H1 (cell line): ENCODE measurements at regions not wholly inside any gene's neighbourhood (a gene's known extent, or its start where the extent isn't known, plus 50 kb on each side); places are given as distances from the start of the nearest gene placed in this dataset.

Experiments
- CTCF ChIA-PET: fragments of 300-600 bp; sonication (Branson Sonifier 250); formaldehyde crosslinking; loops from one replicate; lab custom pipeline; 2021; ENCODE audit not compliant: partially characterized antibody; lab: Charles Lee
- POLR2A ChIA-PET: fragments of 300-600 bp; sonication (Branson Sonifier 250); formaldehyde crosslinking; loops from one replicate; lab custom pipeline; 2021; ENCODE audit warnings: inconsistent platforms; ENCODE audit not compliant: partially characterized antibody; lab: Charles Lee
- DNase-seq, 2 experiments: peaks; one replicate each; pipeline versions ENCODE4 v3.0.0 to v3.0.0-alpha.2; 2010 to 2022; ENCODE audit warnings: low spot score in 2 of 2, low read depth in 1 of 2, mixed read lengths in 1 of 2
- FAIRE-seq: peaks from 2 replicates; lab custom pipeline; 2011; peaks lifted over from hg19 to GRCh38; lab: Jason Lieb, UNC
- H2AFZ ChIP-seq: 2 replicates; pipeline ENCODE4 v1.8.1; 2012; ENCODE audit warnings: low read length, inconsistent platforms
- H2AK5ac ChIP-seq: 2 replicates; pipeline ENCODE4 v1.6.1; 2013; ENCODE audit warnings: low read depth, low read length
- H2BK120ac ChIP-seq: replicated peaks from 2 replicates; pipeline ENCODE3; 2013; ENCODE audit warnings: low read depth, low read length, inconsistent platforms
- H2BK12ac ChIP-seq: 2 replicates; pipeline ENCODE4 v1.6.1; 2013; ENCODE audit warnings: low read depth, low read length
- H2BK15ac ChIP-seq: 2 replicates; pipeline ENCODE4 v1.6.1; 2013; ENCODE audit warnings: low read length
- H2BK20ac ChIP-seq: 2 replicates; pipeline ENCODE4 v1.6.1; 2013; ENCODE audit warnings: low read length
- H2BK5ac ChIP-seq: 2 replicates; pipeline ENCODE4 v1.6.1; 2013; ENCODE audit warnings: low read depth, low read length
- H3K14ac ChIP-seq: 2 replicates; pipeline ENCODE4 v1.6.1; 2013; ENCODE audit warnings: inconsistent platforms; ENCODE audit not compliant: insufficient read length
- H3K18ac ChIP-seq: 2 replicates; pipeline ENCODE4 v1.6.1; 2013; ENCODE audit warnings: low read length; ENCODE audit errors: extremely low read depth
- H3K23ac ChIP-seq: 2 replicates; pipeline ENCODE4 v1.6.1; 2013; ENCODE audit warnings: inconsistent platforms; ENCODE audit not compliant: insufficient read length
- H3K23me2 ChIP-seq: 2 replicates; pipeline ENCODE4 v1.6.1; 2013; ENCODE audit warnings: low read depth, low read length
- H3K27ac ChIP-seq: 2 replicates; pipeline ENCODE4 v1.6.1; 2011; ENCODE audit warnings: low read depth, low read length, inconsistent platforms
- H3K27me3 ChIP-seq, 4 experiments: replicated peaks in 1 of 4; 1 replicate in 1 of 4; 2 replicates in 3 of 4; pipeline versions ENCODE4 v1.6.1 to v1.8.1; 2011 to 2013; ENCODE audit warnings: low read length in 3 of 4, mild to moderate bottlenecking in 3 of 4, inconsistent platforms in 2 of 4, mixed read lengths in 2 of 4, moderate library complexity in 1 of 4; ENCODE audit not compliant: control insufficient read depth in 3 of 4, insufficient read depth in 3 of 4; ENCODE audit errors: extremely low read depth in 1 of 4
- H3K36me3 ChIP-seq, 4 experiments: 2 replicates each; pipeline versions ENCODE4 v1.6.1 to v1.8.1; 2011 to 2013; ENCODE audit warnings: mild to moderate bottlenecking in 4 of 4, low read length in 3 of 4, moderate library complexity in 2 of 4, control low read depth in 1 of 4, inconsistent platforms in 1 of 4; ENCODE audit not compliant: insufficient read depth in 4 of 4, control insufficient read depth in 2 of 4
- H3K4ac ChIP-seq: replicated peaks from 2 replicates; pipeline ENCODE3; 2013; ENCODE audit warnings: low read length, low read depth, mixed read lengths, inconsistent platforms; ENCODE audit not compliant: insufficient read length
- H3K4me1 ChIP-seq, 4 experiments: replicated peaks in 1 of 4; 1 replicate in 1 of 4; 2 replicates in 3 of 4; pipeline versions ENCODE4 v1.6.1 to v1.8.1; 2011 to 2013; ENCODE audit warnings: low read length in 3 of 4, inconsistent platforms in 2 of 4, mixed read lengths in 1 of 4; ENCODE audit not compliant: insufficient read depth in 4 of 4, control insufficient read depth in 3 of 4
- H3K4me2 ChIP-seq, 2 experiments: 2 replicates each; pipeline versions ENCODE4 v1.6.1 to v1.8.1; 2011 to 2013; ENCODE audit warnings: low read depth in 2 of 2, low read length in 2 of 2, control low read depth in 1 of 2, inconsistent platforms in 1 of 2, mild to moderate bottlenecking in 1 of 2; ENCODE audit not compliant: insufficient read depth in 1 of 2
- H3K4me3 ChIP-seq, 4 experiments: fragments of 200-600, 300-600 bp in 1 of 4; sonication (generic), shearing (Covaris generic), sonication (Bioruptor Twin) in 1 of 4; 2 replicates each; pipeline versions ENCODE4 v1.5.1 to v1.8.1; 2011 to 2016; ENCODE audit warnings: low read length in 4 of 4, low read depth in 3 of 4, control low read depth in 2 of 4, inconsistent platforms in 2 of 4, mild to moderate bottlenecking in 2 of 4, mixed read lengths in 1 of 4, moderate library complexity in 1 of 4; ENCODE audit not compliant: insufficient read depth in 2 of 4; ENCODE audit errors: extremely low read depth in 1 of 4
- H3K56ac ChIP-seq: replicated peaks from 2 replicates; pipeline ENCODE3; 2013; ENCODE audit warnings: low read depth, mild to moderate bottlenecking, mixed read lengths, low read length, inconsistent platforms; ENCODE audit not compliant: insufficient read length
- H3K79me1 ChIP-seq: 2 replicates; pipeline ENCODE4 v1.6.1; 2013; ENCODE audit warnings: low read depth, low read length, control low read depth
- H3K79me2 ChIP-seq, 2 experiments: 2 replicates each; pipeline versions ENCODE4 v1.6.1 to v1.8.1; 2012 to 2013; ENCODE audit warnings: low read length in 2 of 2, mild to moderate bottlenecking in 2 of 2, inconsistent platforms in 1 of 2; ENCODE audit not compliant: insufficient read depth in 2 of 2, control insufficient read depth in 1 of 2
- H3K9ac ChIP-seq, 4 experiments: replicated peaks in 1 of 4; 1 replicate in 1 of 4; 2 replicates in 3 of 4; pipeline versions ENCODE4 v1.6.1 to v1.8.1; 2011 to 2013; ENCODE audit warnings: low read depth in 3 of 4, low read length in 3 of 4, control low read depth in 2 of 4, mild to moderate bottlenecking in 2 of 4, moderate library complexity in 2 of 4, inconsistent platforms in 1 of 4; ENCODE audit errors: extremely low read depth in 1 of 4
- H3K9me3 ChIP-seq, 2 experiments: 2 replicates each; pipeline versions ENCODE4 v1.6.1 to v1.8.1; 2012 to 2013; ENCODE audit warnings: mild to moderate bottlenecking in 2 of 2, moderate library complexity in 2 of 2, control low read depth in 1 of 2, inconsistent platforms in 1 of 2, low read depth in 1 of 2, low read length in 1 of 2, mixed read lengths in 1 of 2; ENCODE audit not compliant: insufficient read depth in 2 of 2
- H4K20me1 ChIP-seq, 2 experiments: replicated peaks in 1 of 2; 2 replicates each; pipeline versions ENCODE3 to v1.8.1; 2011 to 2013; ENCODE audit warnings: inconsistent platforms in 2 of 2, low read length in 2 of 2, mild to moderate bottlenecking in 1 of 2; ENCODE audit not compliant: insufficient read depth in 2 of 2, control insufficient read depth in 1 of 2
- H4K5ac ChIP-seq: 2 replicates; pipeline ENCODE4 v1.6.1; 2013; ENCODE audit warnings: low read length, low read depth, mixed read lengths, inconsistent platforms; ENCODE audit not compliant: insufficient read length
- H4K8ac ChIP-seq: 2 replicates; pipeline ENCODE4 v1.8.0; 2013; ENCODE audit warnings: mild to moderate bottlenecking, moderate library complexity, low read length, inconsistent platforms; ENCODE audit not compliant: insufficient read depth; ENCODE audit errors: extremely low read depth
- H4K91ac ChIP-seq: replicated peaks from 2 replicates; pipeline ENCODE3; 2013; ENCODE audit warnings: low read length, mixed read lengths, inconsistent platforms; ENCODE audit not compliant: insufficient read length
- NANOG ChIP-seq: IDR thresholded peaks from 2 replicates; pipeline ENCODE4 v1.6.1; 2011; ENCODE audit warnings: low read length, low read depth, mild to moderate bottlenecking, inconsistent platforms; ENCODE audit not compliant: insufficient read depth, poor library complexity, severe bottlenecking
- POLR2AphosphoS5 ChIP-seq: IDR thresholded peaks from 2 replicates; pipeline ENCODE4 v1.6.1; 2011; ENCODE audit warnings: low read depth, low read length
- SP4 ChIP-seq: IDR thresholded peaks from 2 replicates; pipeline ENCODE4 v1.6.1; 2012; ENCODE audit warnings: low read length, inconsistent platforms
- WGBS, 2 experiments: shearing (Covaris generic) in 1 of 2; methylation state at CpG; one replicate each; pipeline versions ENCODE4 v1.1.6 to v1.1.7; 2013 to 2015; ENCODE audit warnings: low lambda C conversion rate in 2 of 2, mixed read lengths in 2 of 2, inconsistent platforms in 1 of 2, low coverage in 1 of 2, missing lambda C conversion rate in 1 of 2; ENCODE audit not compliant: insufficient replicate concordance in 2 of 2, insufficient coverage in 1 of 2, insufficient read length in 1 of 2; ENCODE audit errors: extremely low coverage in 1 of 2, missing lambda C conversion rate in 1 of 2; 5-methylcytosine and 5-hydroxymethylcytosine counted together

DNA sequence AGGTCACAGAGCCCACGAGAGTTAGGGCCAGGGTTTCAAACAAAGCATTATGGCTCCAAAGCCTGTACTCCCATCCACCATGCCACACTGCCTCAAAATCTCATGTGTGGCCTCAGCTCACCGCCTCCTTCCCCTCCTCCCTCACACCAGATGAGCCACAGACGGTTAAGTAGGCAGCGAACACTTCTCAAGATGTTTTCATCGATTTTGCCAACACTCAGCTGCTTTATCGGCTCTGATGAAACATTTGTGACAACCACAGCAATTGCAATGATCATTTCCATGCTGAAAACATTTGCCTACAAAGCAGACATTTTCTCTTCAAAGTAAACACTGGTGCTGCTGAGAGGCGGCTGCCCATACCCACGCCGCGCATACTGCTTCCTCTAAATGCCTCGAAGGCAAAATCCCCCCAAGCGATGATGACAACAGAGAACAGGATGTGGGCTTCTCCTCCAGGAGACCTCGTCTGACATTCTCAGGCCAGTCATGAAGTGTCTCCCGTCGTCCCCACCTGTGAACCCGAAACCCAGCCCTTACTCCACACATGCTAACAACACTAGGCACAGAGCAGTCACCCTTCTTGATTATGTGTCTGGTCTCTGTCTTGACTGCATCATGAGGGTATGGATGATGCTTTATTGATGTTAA is 599.2 kb downstream of the SOX6 start:
- 87% methylated on average over 16 of the region's 16 CpGs; no CpG with 5 or more reads in 1 of the 2 experiments for WGBS, 2 experiments
- TF ChIP-seq POLR2AphosphoS5 (no peak), NANOG (no peak), SP4 (no peak)

More for the DNA sequence above, 599.2 kb downstream of the SOX6 start:
- Histone ChIP-seq H3K56ac (no peak overlapping the region), H4K5ac (no peak overlapping the region), H3K23me2 (no peaks in the 10 kb centered on the region), H3K4me2 (no peak overlapping the region), H2BK15ac (no peak overlapping the region), H3K4ac (no peak overlapping the region), H2AFZ (peak overlapping the region; percentile 83; the same call in 1 of the 2 replicates), H3K4me1 (no peaks in the 10 kb centered on the region), H3K18ac (no peak overlapping the region), H2BK12ac (no peak overlapping the region), H2AK5ac (no peak overlapping the region), H4K91ac (no peak overlapping the region), H3K23ac (no peak overlapping the region), H3K79me1 (no peaks in the 10 kb centered on the region), H3K9ac (no peak overlapping the region), H2BK120ac (no peak overlapping the region), H3K14ac (no peak overlapping the region), H2BK20ac (no peak overlapping the region), H4K20me1 (no peaks in the 10 kb centered on the region), H4K8ac (0 out of 2 replicates have a peak overlapping the region, but pooled peaks have one; percentile 8), H3K4me3 (no peak overlapping the region), H3K79me2 (no peaks in the 10 kb centered on the region), H3K9me3 (no peaks in the 10 kb centered on the region), H3K27ac (no peak overlapping the region), H2BK5ac (no peak overlapping the region), H3K36me3 (no peaks in the 10 kb centered on the region), H3K27me3 (no peaks in the 10 kb centered on the region)
- ChIA-PET POLR2A (no interaction called here), CTCF (interaction anchor here (1.1 to 1.4 kb wide), 2 partner anchors 8 to 63 kb away, joined by 3 read pairs; no protein-coding TSS in a partner anchor)
- no peak for DNase-seq
- FAIRE-seq: no peak
